VCaP (cell line): ENCODE measurements at regions not wholly inside any gene's neighbourhood (a gene's known extent, or its start where the extent isn't known, plus 50 kb on each side); places are given as distances from the start of the nearest gene placed in this dataset.

ENCODE experiments used
- H3K27ac ChIP-seq: fragments of 450-650 bp; 2 replicates; pipeline ENCODE4 v1.5.1; 2017
- CTCF ChIP-seq: fragments of 450-650 bp; conservative IDR thresholded peaks from 2 replicates; pipeline ENCODE4 v1.5.1; 2017; ENCODE audit warnings: mild to moderate bottlenecking, moderate library complexity

GRCh38 chr11:112630496-112630895 lies 330.7 kb upstream of the NCAM1 start:
- no peak overlapping the region for H3K27ac ChIP-seq
- TF ChIP-seq CTCF = no peak

DNA sequence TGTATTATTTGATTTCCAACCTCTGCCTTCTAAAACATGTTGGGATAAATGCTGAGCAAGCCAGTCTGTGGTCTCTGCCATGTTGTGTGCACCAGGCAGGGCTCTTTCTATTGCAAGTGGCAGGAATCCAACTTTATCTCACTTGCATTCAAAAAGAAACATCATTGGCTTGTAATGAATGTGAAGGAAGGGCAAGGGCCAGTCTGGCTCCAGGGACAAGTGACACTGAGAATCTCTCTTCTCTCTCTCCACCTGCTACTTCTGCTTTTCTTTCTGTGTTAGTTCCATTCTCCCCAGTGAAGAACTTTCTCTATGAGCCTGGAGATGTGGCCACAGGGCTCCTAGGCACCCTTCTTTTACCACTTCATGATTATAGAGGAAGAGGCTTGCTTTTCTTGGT lies 329.9 kb upstream of the NCAM1 start:
- no peak overlapping the region for H3K27ac ChIP-seq

DNA sequence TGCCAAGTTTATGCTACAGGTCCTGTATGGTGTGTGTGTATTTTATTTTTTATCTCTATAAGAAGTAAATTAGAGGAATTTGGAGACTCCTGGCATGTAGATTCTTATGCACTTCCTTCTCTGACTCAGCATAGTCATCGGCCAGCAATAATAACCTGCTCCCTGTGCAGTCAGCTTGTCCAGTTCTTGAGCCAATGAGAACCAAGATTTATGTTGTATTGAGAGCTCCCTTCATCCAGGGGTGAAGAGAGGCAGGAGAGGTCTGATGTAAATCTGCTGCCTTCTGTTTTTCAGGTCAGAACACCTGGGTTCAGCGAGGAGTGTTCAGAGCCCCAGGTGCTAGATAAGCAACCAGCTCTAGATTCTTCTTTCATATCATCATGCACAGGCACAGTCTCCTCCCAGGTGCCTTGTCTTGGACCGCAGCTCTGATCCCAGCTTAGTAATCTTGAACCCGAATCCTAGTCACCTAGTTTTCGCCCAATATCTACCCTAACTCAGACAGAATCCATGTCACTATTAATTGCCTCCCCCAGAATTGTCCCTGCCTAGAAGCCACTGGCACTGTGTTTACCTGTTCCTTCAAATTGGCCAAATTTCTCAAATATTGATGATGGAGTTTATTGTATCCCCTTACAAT lies 328.2 kb upstream of the NCAM1 start:
- no peak overlapping the region for H3K27ac ChIP-seq
- no peak for TF ChIP-seq CTCF

More for the DNA sequence above, 329.9 kb upstream of the NCAM1 start:
- TF ChIP-seq CTCF = no peak

GRCh38 chr11:112634551-112634950 lies 326.7 kb upstream of the NCAM1 start:
- H3K27ac ChIP-seq = no peak overlapping the region
- no peak for TF ChIP-seq CTCF

GRCh38 chr11:112634995-112635737 lies 326.1 kb upstream of the NCAM1 start:
- H3K27ac ChIP-seq = no peak overlapping the region
- TF ChIP-seq CTCF = no peak

DNA sequence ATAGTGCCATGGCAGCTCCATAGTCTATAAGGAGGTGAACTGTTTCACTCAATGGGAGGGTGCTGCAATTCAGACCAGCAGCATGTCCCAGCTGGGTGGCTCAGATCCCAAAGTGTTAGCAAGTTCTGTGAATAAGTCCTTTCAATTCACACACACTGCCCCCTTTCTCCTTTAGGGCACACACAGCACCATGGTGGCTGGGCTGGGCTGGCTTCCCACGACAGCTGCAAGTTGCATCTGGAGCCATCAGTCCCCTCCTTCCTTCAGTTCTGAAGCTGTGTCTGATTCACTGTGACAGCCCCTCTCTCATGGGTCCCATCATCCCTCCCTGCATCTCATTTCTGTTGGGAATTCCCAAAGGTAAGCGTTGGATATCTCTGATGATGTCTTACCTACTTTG lies 324.1 kb upstream of the NCAM1 start:
- no peak overlapping the region for H3K27ac ChIP-seq
- TF ChIP-seq CTCF = no peak

GRCh38 chr11:112637876-112638275 lies 323.3 kb upstream of the NCAM1 start:
- no peak overlapping the region for H3K27ac ChIP-seq
- no peak for TF ChIP-seq CTCF
